Esophagus squamous epithelium (tissue), 5 donors: ENCODE measurements at regions not wholly inside any gene's neighbourhood (a gene's known extent, or its start where the extent isn't known, plus 50 kb on each side); places are given as distances from the start of the nearest gene placed in this dataset.

Experiments used
- DNase-seq: peaks from one replicate; lab custom pipeline; 2025; lab: John Stamatoyannopoulos, UW
- H3K27ac ChIP-seq, 4 donors: fragments of 200-600 bp; sonication (generic); one replicate each; pipeline ENCODE4 v1.5.1; 2016 to 2019; ENCODE audit warnings: mild to moderate bottlenecking in 1 of 4
- H3K27me3 ChIP-seq, 4 donors: fragments of 200-600 bp; sonication (generic); 1 replicate in 3 of 4; 2 replicates in 1 of 4; pipeline versions ENCODE4 v1.5.1 to v1.6.0; 2017 to 2021; ENCODE audit warnings: antibody characterized with exemption in 1 of 4
- H3K36me3 ChIP-seq, 3 donors: fragments of 200-600 bp; sonication (generic); one replicate each; pipeline ENCODE4 v1.5.1; 2016 to 2019
- H3K4me1 ChIP-seq, 3 donors: fragments of 200-600 bp; sonication (generic); one replicate each; pipeline ENCODE4 v1.5.1; 2017 to 2019
- H3K4me3 ChIP-seq, 4 donors: fragments of 200-600 bp; sonication (generic); 1 replicate in 3 of 4; 2 replicates in 1 of 4; pipeline ENCODE4 v1.5.1; 2016 to 2019; ENCODE audit warnings: mild to moderate bottlenecking in 2 of 4, moderate library complexity in 1 of 4
- H3K9me3 ChIP-seq, 3 donors: fragments of 200-600 bp; sonication (generic); one replicate each; pipeline ENCODE4 v1.5.1; 2016 to 2019
- POLR2A ChIP-seq, 4 donors: fragments of 450-650 bp; IDR thresholded peaks; one replicate each; pipeline ENCODE4 v1.6.1; 2017; ENCODE audit warnings: antibody characterized with exemption in 4 of 4, mild to moderate bottlenecking in 4 of 4, moderate library complexity in 3 of 4
- WGBS, 2 donors: methylation state at CpG; one replicate each; pipeline ENCODE4 v1.1.5; 2018; 5-methylcytosine and 5-hydroxymethylcytosine counted together
- intact Hi-C: fragments of 100-400 bp; cut with DNase I; formaldehyde crosslinking; loops from one replicate; pipeline ENCODE4 v1.15.0; 2022
- TF ChIP-seq, protein P1 (sequence below), 6 experiments: fragments of 450-650 bp in 4 of 6; fragments of 200-600 bp in 2 of 6; sonication (generic) in 2 of 6; IDR thresholded peaks; one replicate each; pipeline ENCODE4 v1.5.1; 2016 to 2019; ENCODE audit warnings: antibody characterized with exemption in 6 of 6, mild to moderate bottlenecking in 4 of 6, moderate library complexity in 4 of 6
- donor health status: DM: yes; HTN: yes; CAD: no.

DNA sequence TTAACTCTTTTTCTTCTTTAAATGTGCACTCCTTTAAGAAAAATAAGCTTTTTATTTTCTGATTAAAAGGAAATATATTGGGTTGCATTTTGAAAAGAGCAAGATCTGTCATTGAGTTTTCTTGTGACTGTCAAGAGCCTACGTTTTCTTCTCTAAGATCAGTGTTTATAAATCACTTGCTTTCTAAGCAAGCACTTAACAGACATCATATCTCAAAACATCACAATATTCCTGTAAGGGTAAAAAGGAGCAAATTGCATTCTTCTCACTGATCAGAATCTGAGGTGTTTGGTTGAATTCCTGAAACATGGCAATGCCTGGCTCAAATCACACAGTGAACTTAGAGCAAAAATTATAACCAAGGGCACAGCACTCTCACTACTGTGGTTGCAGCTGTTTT is 231.3 kb downstream of the PCDH17 start:
- Histone ChIP-seq H3K4me3 (no peak overlapping the region), H3K4me1 (no peaks in the 10 kb centered on the region), H3K9me3 (peaks cover 0 to 16% (median 10%) of the 10 kb centered on the region in 3 donors), H3K36me3 (no peaks in the 10 kb centered on the region), H3K27me3 (no peaks in the 10 kb centered on the region), H3K27ac (no peak overlapping the region)
- intact Hi-C loops: no loop called here
- no peak for TF ChIP-seq POLR2A (IDR thresholded peaks at IDR 0.05)
- TF ChIP-seq, protein P1, sequence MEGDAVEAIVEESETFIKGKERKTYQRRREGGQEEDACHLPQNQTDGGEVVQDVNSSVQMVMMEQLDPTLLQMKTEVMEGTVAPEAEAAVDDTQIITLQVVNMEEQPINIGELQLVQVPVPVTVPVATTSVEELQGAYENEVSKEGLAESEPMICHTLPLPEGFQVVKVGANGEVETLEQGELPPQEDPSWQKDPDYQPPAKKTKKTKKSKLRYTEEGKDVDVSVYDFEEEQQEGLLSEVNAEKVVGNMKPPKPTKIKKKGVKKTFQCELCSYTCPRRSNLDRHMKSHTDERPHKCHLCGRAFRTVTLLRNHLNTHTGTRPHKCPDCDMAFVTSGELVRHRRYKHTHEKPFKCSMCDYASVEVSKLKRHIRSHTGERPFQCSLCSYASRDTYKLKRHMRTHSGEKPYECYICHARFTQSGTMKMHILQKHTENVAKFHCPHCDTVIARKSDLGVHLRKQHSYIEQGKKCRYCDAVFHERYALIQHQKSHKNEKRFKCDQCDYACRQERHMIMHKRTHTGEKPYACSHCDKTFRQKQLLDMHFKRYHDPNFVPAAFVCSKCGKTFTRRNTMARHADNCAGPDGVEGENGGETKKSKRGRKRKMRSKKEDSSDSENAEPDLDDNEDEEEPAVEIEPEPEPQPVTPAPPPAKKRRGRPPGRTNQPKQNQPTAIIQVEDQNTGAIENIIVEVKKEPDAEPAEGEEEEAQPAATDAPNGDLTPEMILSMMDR (IDR thresholded peaks at IDR 0.05): no peak
- DNase-seq: no peak
- 38 to 59% methylated on average over 1 of the region's 1 CpG for WGBS, 2 donors

DNA sequence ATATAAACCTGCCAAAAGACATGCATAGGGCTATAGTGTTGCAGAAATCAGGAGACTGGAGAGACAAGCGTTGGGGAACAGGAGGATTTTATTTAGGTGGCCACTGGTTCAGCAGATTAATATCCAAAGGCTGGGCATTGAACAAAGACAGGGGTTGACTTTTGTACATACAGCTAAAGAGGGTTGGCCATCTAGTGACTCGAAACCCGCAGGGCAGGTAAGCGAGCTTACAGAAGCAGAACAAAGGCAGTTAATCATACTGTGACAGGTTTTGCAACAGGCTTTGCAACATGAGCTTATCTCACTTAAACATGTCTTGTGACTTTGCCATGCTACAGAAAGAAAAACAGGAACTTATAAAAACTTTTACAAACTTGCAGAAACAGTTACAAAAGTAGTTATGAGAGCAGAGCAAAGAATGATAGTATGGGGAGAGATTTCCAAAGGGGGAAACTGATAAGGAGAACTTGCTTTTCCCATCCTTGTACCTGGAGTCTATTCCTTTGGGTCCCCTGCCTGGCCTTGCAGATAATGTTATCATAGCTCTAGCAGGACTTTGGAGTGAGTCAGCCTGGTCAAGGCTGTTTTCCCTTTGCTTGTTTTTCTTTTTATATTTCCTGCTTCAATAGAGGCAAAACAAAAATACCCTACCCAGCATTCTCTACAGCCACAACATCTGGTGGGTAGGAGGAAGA is 234.2 kb downstream of the PCDH17 start:
- Histone ChIP-seq H3K9me3 (peaks cover 0 to 16% (median 10%) of the 10 kb centered on the region in 3 donors), H3K4me1 (no peaks in the 10 kb centered on the region), H3K27me3 (no peaks in the 10 kb centered on the region), H3K4me3 (no peak overlapping the region), H3K27ac (no peak overlapping the region), H3K36me3 (no peaks in the 10 kb centered on the region)
- 47 to 62% methylated on average over 4 of the region's 4 CpGs for WGBS, 2 donors
- intact Hi-C loops: no loop called here
- TF ChIP-seq, protein P1 (IDR thresholded peaks at IDR 0.05): no peak
- TF ChIP-seq POLR2A (IDR thresholded peaks at IDR 0.05): no peak
- DNase-seq: no peak

DNA sequence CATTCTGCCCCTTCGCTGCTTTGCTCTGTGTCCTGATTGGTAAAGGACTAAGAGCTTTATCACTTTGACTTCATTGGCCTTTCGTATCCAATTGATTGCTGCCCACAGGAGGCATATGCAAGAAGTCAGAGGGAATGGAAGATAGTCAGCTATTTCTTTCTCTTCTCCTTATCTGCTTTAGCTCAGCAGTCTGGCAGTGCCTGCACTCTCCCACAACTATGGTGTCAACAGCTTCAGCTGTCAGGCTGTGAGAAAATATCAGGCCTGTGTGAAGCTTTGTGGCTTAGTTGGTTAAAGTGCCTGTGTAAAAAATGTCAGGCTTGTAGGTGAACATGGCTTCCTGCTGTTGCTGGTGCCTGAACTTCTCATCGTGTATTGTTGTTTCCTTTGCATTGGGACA is 243.0 kb downstream of the PCDH17 start:
- no peaks in the 10 kb centered on the region for H3K36me3 ChIP-seq
- intact Hi-C loops: no loop called here
- no peaks in the 10 kb centered on the region for H3K4me1 ChIP-seq
- WGBS, 2 donors: 50 to 58% methylated on average over 3 of the region's 3 CpGs
- H3K4me3 ChIP-seq: no peak overlapping the region
- no peaks in the 10 kb centered on the region for H3K9me3 ChIP-seq
- TF ChIP-seq, protein P1 (IDR thresholded peaks at IDR 0.05): no peak
- TF ChIP-seq POLR2A (IDR thresholded peaks at IDR 0.05): no peak
- no peak overlapping the region for H3K27ac ChIP-seq
- H3K27me3 ChIP-seq: no peaks in the 10 kb centered on the region
- DNase-seq: no peak

DNA sequence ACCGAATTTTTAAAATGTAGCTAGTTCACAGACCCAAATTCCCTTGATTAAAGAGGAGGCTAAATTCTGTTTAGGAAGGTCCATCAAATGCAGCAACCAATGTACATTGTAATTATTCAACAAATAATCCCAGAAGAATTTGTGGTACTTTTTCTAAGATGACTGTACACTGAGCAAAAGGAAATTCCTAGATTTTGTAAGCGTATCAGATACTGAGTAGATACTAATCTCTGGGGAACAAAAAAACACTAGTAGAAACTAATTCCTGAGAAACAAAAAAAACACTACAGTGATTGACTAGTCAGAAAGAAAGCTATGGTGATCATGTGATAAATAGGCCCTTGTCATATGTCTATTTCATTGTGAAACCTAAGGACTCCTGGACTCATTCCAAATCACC is 246.1 kb downstream of the PCDH17 start:
- H3K27ac ChIP-seq: no peak overlapping the region
- TF ChIP-seq, protein P1 (IDR thresholded peaks at IDR 0.05): no peak
- no peak for TF ChIP-seq POLR2A (IDR thresholded peaks at IDR 0.05)
- 73 to 93% methylated on average over 2 of the region's 2 CpGs for WGBS, 2 donors
- intact Hi-C loops: no loop called here
- H3K4me1 ChIP-seq: no peaks in the 10 kb centered on the region
- no peaks in the 10 kb centered on the region for H3K9me3 ChIP-seq
- no peak overlapping the region for H3K4me3 ChIP-seq
- H3K27me3 ChIP-seq: no peaks in the 10 kb centered on the region
- DNase-seq: no peak
- no peaks in the 10 kb centered on the region for H3K36me3 ChIP-seq

DNA sequence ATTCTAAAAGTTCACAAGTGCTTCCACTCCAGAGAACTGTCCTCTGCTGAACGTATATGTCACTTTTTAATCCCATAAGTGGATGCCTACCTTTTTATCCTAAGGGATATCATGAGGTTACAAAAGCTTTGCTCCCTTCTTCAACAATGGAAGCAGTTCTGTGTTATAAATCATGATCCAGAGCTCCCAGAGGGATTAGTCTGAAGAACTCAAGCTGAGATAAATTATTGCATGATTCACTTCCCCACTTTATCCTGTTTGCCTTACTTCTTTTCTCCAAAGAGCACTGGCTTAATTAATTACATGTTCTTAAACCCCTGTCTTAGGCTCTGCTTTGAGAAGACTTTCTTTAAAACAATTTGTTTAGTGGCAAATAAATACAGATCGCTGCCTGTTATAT is 246.7 kb downstream of the PCDH17 start:
- no peaks in the 10 kb centered on the region for H3K36me3 ChIP-seq
- H3K27ac ChIP-seq: no peak overlapping the region
- DNase-seq: no peak
- no peaks in the 10 kb centered on the region for H3K9me3 ChIP-seq
- H3K4me1 ChIP-seq: no peaks in the 10 kb centered on the region
- H3K27me3 ChIP-seq: no peaks in the 10 kb centered on the region
- no peak overlapping the region for H3K4me3 ChIP-seq
- 26 to 42% methylated on average over 2 of the region's 2 CpGs for WGBS, 2 donors
- TF ChIP-seq, protein P1 (IDR thresholded peaks at IDR 0.05): no peak
- TF ChIP-seq POLR2A (IDR thresholded peaks at IDR 0.05): no peak
- intact Hi-C loops: no loop called here
